Panc1 (cell line): ENCODE measurements at regions not wholly inside any gene's neighbourhood (a gene's known extent, or its start where the extent isn't known, plus 50 kb on each side); places are given as distances from the start of the nearest gene placed in this dataset.

Source experiments
- ATAC-seq: fragments of 200-7000 bp; cut with Tn5 transposase; 2 replicates; pipeline ENCODE4 v1.9.1; 2020; ENCODE audit warnings: mild to moderate bottlenecking, moderate library complexity
- BruUV-seq: library from RNA; stranded (reverse); fragments of 400-500 nt; replicated peaks from 2 replicates; lab custom pipeline; 2021; lab: Mats Ljungman, UMichigan
- CTCF ChIA-PET: fragments of 300-600 bp; sonication (Branson Sonifier 250); formaldehyde crosslinking; loops from one replicate; lab custom pipeline; 2022; ENCODE audit warnings: antibody characterized with exemption; lab: Charles Lee
- POLR2A ChIA-PET: fragments of 300-600 bp; sonication (Branson Sonifier 250); formaldehyde crosslinking; loops from one replicate; lab custom pipeline; 2022; ENCODE audit warnings: antibody characterized with exemption; lab: Charles Lee
- DNase-seq: peaks from one replicate; pipeline ENCODE4 v3.0.0-alpha.2; 2010; ENCODE audit warnings: low read depth, low spot score
- H3K27ac ChIP-seq: 2 replicates; pipeline ENCODE4 v1.5.1; 2011; ENCODE audit warnings: mild to moderate bottlenecking, low read length, inconsistent platforms
- H3K27me3 ChIP-seq: fragments of 200-500 bp; sonication (Bioruptor generic); 2 replicates; pipeline ENCODE4 v1.6.0; 2014; ENCODE audit warnings: low read length, inconsistent platforms; ENCODE audit not compliant: control insufficient read depth, insufficient read depth
- H3K36me3 ChIP-seq: fragments of 200-500 bp; sonication (Bioruptor generic); 2 replicates; pipeline ENCODE4 v1.5.1; 2014; ENCODE audit warnings: inconsistent platforms, mild to moderate bottlenecking, low read length, moderate library complexity; ENCODE audit not compliant: control insufficient read depth, insufficient read depth
- H3K4me1 ChIP-seq: 2 replicates; pipeline ENCODE4 v1.5.1; 2011; ENCODE audit warnings: inconsistent platforms, mild to moderate bottlenecking, low read length, moderate library complexity; ENCODE audit not compliant: control insufficient read depth, insufficient read depth
- H3K4me3 ChIP-seq, 2 experiments: 2 replicates each; pipeline ENCODE4 v1.5.1; 2011 to 2012; ENCODE audit warnings: low read depth in 2 of 2, low read length in 2 of 2, mild to moderate bottlenecking in 2 of 2, inconsistent platforms in 1 of 2, moderate library complexity in 1 of 2
- H3K9me3 ChIP-seq: fragments of 200-500 bp; sonication (Bioruptor generic); 2 replicates; pipeline ENCODE4 v1.5.1; 2014; ENCODE audit warnings: low read depth, mild to moderate bottlenecking, inconsistent platforms, low read length, moderate library complexity; ENCODE audit not compliant: control insufficient read depth, insufficient read depth
- CTCF ChIP-seq: fragments of 450-650 bp; IDR thresholded peaks from 2 replicates; pipeline ENCODE4 v1.5.1; 2017; ENCODE audit warnings: mild to moderate bottlenecking
- POLR2AphosphoS5 ChIP-seq: IDR thresholded peaks from 2 replicates; pipeline ENCODE4 v1.6.1; 2012; ENCODE audit warnings: mild to moderate bottlenecking, low read depth, low read length, moderate library complexity
- REST ChIP-seq, 2 experiments: IDR thresholded peaks; 2 replicates each; pipeline ENCODE4 v1.6.1; 2011 to 2012; ENCODE audit warnings: low read depth in 2 of 2, control low read depth in 1 of 2, low read length in 1 of 2, mild to moderate bottlenecking in 1 of 2, moderate library complexity in 1 of 2; ENCODE audit not compliant: insufficient read depth in 1 of 2
- SIN3A ChIP-seq: IDR thresholded peaks from 2 replicates; pipeline ENCODE4 v1.6.1; 2012; ENCODE audit warnings: low read depth, mild to moderate bottlenecking, low read length, moderate library complexity, borderline replicate concordance; ENCODE audit not compliant: insufficient read depth
- TCF7L2 ChIP-seq: IDR thresholded peaks from 2 replicates; pipeline ENCODE4 v1.6.1; 2011; ENCODE audit warnings: mild to moderate bottlenecking, low read depth, low read length, inconsistent platforms
- in situ Hi-C: cut with HindIII; loops from 2 replicates; pipeline ENCODE4 v1.10.0; 2016; ENCODE audit warnings: low sequenced_read_pairs, low pct_unique_long_range_greater_than_20kb
- intact Hi-C: fragments of 100-400 bp; cut with micrococcal nuclease; formaldehyde crosslinking; loops from one replicate; pipeline ENCODE4 v1.10.0; 2022; ENCODE audit not compliant: unreplicated experiment

GRCh38 chr9:88270413-88270812 is 117.8 kb upstream of the SPIN1 start:
- peak overlapping the region; percentile 69 for H3K27ac ChIP-seq
- H3K4me1 ChIP-seq: no peaks in the 10 kb centered on the region; the same call in 1 of the 2 replicates
- BruUV-seq: no TSS peak
- no peak for ATAC-seq
- ChIA-PET CTCF (no interaction called here), POLR2A (interaction anchor here (0.6 kb wide), 1 partner anchor 724 kb away, joined by 4 read pairs; no protein-coding TSS in a partner anchor)
- H3K9me3 ChIP-seq: no peaks in the 10 kb centered on the region
- no peaks in the 10 kb centered on the region for H3K27me3 ChIP-seq
- no peaks in the 10 kb centered on the region for H3K36me3 ChIP-seq
- in situ Hi-C loops (no loop called here), intact Hi-C loops (no loop called here)
- no peak for DNase-seq
- H3K4me3 ChIP-seq: no peak overlapping the region
- TF ChIP-seq TCF7L2 (no peak), POLR2AphosphoS5 (no peak), SIN3A (no peak), CTCF (no peak), REST (IDR thresholded peaks at IDR 0.05; ENCODE audit: insufficient read depth in 1 of 2, low read depth in 2 of 2, low read length in 1 of 2) (no peak)

GRCh38 chr9:88268886-88269285 is 119.4 kb upstream of the SPIN1 start:
- DNase-seq: no peak
- peak overlapping the region; percentile 54 for H3K27ac ChIP-seq
- H3K27me3 ChIP-seq: no peaks in the 10 kb centered on the region
- CTCF ChIA-PET: no interaction called here
- intact Hi-C loops: no loop called here
- no peaks in the 10 kb centered on the region for H3K36me3 ChIP-seq
- no peaks in the 10 kb centered on the region; the same call in 1 of the 2 replicates for H3K4me1 ChIP-seq
- no peak overlapping the region for H3K4me3 ChIP-seq
- no peaks in the 10 kb centered on the region for H3K9me3 ChIP-seq
- TF ChIP-seq REST (IDR thresholded peaks at IDR 0.05; ENCODE audit: insufficient read depth in 1 of 2, low read depth in 2 of 2, low read length in 1 of 2): no peak
- TF ChIP-seq TCF7L2: no peak
- no peak for TF ChIP-seq SIN3A
- TF ChIP-seq POLR2AphosphoS5: no peak
- no peak for TF ChIP-seq CTCF
- no peak for ATAC-seq
- POLR2A ChIA-PET: interaction anchor here (0.9 kb wide), 1 partner anchor 231 kb away, joined by 6 read pairs; no protein-coding TSS in a partner anchor
- in situ Hi-C loops: no loop called here
- BruUV-seq: no TSS peak
